NB4 (cell line): ENCODE measurements at regions not wholly inside any gene's neighbourhood (a gene's known extent, or its start where the extent isn't known, plus 50 kb on each side); places are given as distances from the start of the nearest gene placed in this dataset.

Experiments
- CTCF ChIP-seq: IDR thresholded peaks from one replicate; pipeline ENCODE4 v1.5.1; 2012; ENCODE audit warnings: low read depth, low read length
- MYC ChIP-seq: IDR thresholded peaks from 2 replicates; pipeline ENCODE4 v1.6.1; 2011; ENCODE audit warnings: low read depth, low read length
- POLR2A ChIP-seq: IDR thresholded peaks from 2 replicates; pipeline ENCODE4 v1.6.1; 2011; ENCODE audit warnings: mild to moderate bottlenecking; ENCODE audit not compliant: insufficient read length; ENCODE audit errors: extremely low read depth

GRCh38 chr9:18327121-18327520 lies 146.8 kb upstream of the ADAMTSL1 start:
- TF ChIP-seq CTCF, result no peak
- no peak for TF ChIP-seq POLR2A
- no peak for TF ChIP-seq MYC
